Activated CD8-positive, alpha-beta T cell treated with anti-CD3 and anti-CD28 coated beads for 36 hours (primary cell): ENCODE measurements at regions not wholly inside any gene's neighbourhood (a gene's known extent, or its start where the extent isn't known, plus 50 kb on each side); places are given as distances from the start of the nearest gene placed in this dataset.

Source experiments
- ATAC-seq: fragments of 200-7000 bp; cut with Tn5 transposase; one replicate; pipeline ENCODE4 v1.10.0; 2021; ENCODE audit warnings: mild to moderate bottlenecking, moderate library complexity
- CTCF ChIA-PET: fragments of 350-600 bp; sonication (Branson Sonifier 250); formaldehyde crosslinking; loops from one replicate; lab custom pipeline; 2021; ENCODE audit warnings: antibody characterized with exemption; lab: Charles Lee
- POLR2A ChIA-PET: fragments of 350-600 bp; sonication (Branson Sonifier 250); formaldehyde crosslinking; loops from one replicate; lab custom pipeline; 2021; ENCODE audit warnings: antibody characterized with exemption; lab: Charles Lee
- DNase-seq: peaks from one replicate; pipeline ENCODE4 v3.0.0-alpha.2; 2020
- H3K27ac Mint-ChIP-seq: one replicate; pipeline ENCODE4 v1.8.0; 2021; ENCODE audit warnings: mild to moderate bottlenecking, mixed read lengths
- H3K27me3 Mint-ChIP-seq: one replicate; pipeline ENCODE4 v1.8.0; 2021; ENCODE audit warnings: mixed read lengths
- H3K36me3 Mint-ChIP-seq: one replicate; pipeline ENCODE4 v1.8.0; 2021; ENCODE audit warnings: low read depth, mixed read lengths
- H3K4me1 Mint-ChIP-seq: one replicate; pipeline ENCODE4 v1.8.0; 2021; ENCODE audit warnings: low read depth, mixed read lengths
- H3K4me3 Mint-ChIP-seq: one replicate; pipeline ENCODE4 v1.8.0; 2021; ENCODE audit warnings: mild to moderate bottlenecking, moderate library complexity, mixed read lengths
- H3K9me3 Mint-ChIP-seq: one replicate; pipeline ENCODE4 v1.8.0; 2021; ENCODE audit warnings: mixed read lengths
- CTCF ChIP-seq: fragments of 200-600 bp; IDR thresholded peaks from one replicate; pipeline ENCODE4 v1.8.0; 2022; ENCODE audit warnings: antibody characterized with exemption, mild to moderate bottlenecking
- intact Hi-C: fragments of 100-400 bp; cut with micrococcal nuclease; formaldehyde crosslinking; loops from one replicate; pipeline ENCODE4 v1.10.0; 2022

- ATAC-seq (no peak), DNase-seq (no peak)
- no peak overlapping the region for H3K4me3 Mint-ChIP-seq
- no peak for TF ChIP-seq CTCF
- H3K27ac Mint-ChIP-seq = no peak overlapping the region
- H3K9me3 Mint-ChIP-seq = peaks cover 3% of the 10 kb centered on the region
- no peaks in the 10 kb centered on the region for H3K4me1 Mint-ChIP-seq
- H3K27me3 Mint-ChIP-seq = no peaks in the 10 kb centered on the region
- ChIA-PET POLR2A (no interaction called here), CTCF (interaction anchor here (1.0 kb wide), 1 partner anchor 11 kb away, joined by 3 read pairs; no protein-coding TSS in a partner anchor)
- H3K36me3 Mint-ChIP-seq = no peaks in the 10 kb centered on the region
- intact Hi-C loops = no loop called here
These were observed 609.4 kb upstream of the PCDH15 start for GRCh38 chr10:55410415-55410885.

GRCh38 chr10:55404094-55404493, 603.1 kb upstream of the PCDH15 start:
- Mint-ChIP-seq H3K36me3 (no peaks in the 10 kb centered on the region), H3K27me3 (no peaks in the 10 kb centered on the region), H3K27ac (no peak overlapping the region), H3K9me3 (peaks cover 1% of the 10 kb centered on the region), H3K4me3 (no peak overlapping the region), H3K4me1 (no peaks in the 10 kb centered on the region)
- no peak for TF ChIP-seq CTCF
- ATAC-seq = no peak
- ChIA-PET CTCF (no interaction called here), POLR2A (no interaction called here)
- intact Hi-C loops = no loop called here
- DNase-seq = no peak

GRCh38 chr10:55400075-55400849, 599.2 kb upstream of the PCDH15 start:
- ChIA-PET CTCF (no interaction called here), POLR2A (interaction anchor here (0.6 kb wide), 1 partner anchor 476 kb away, joined by 3 read pairs; no protein-coding TSS in a partner anchor)
- Mint-ChIP-seq H3K36me3 (no peaks in the 10 kb centered on the region), H3K27ac (no peak overlapping the region), H3K4me3 (no peak overlapping the region), H3K27me3 (no peaks in the 10 kb centered on the region), H3K4me1 (no peaks in the 10 kb centered on the region), H3K9me3 (peaks cover 1% of the 10 kb centered on the region)
- no peak for ATAC-seq
- no peak for TF ChIP-seq CTCF
- intact Hi-C loops = no loop called here
- DNase-seq = no peak

- ChIA-PET POLR2A (no interaction called here), CTCF (no interaction called here)
- Mint-ChIP-seq H3K36me3 (no peaks in the 10 kb centered on the region), H3K27ac (no peak overlapping the region), H3K4me1 (no peaks in the 10 kb centered on the region), H3K4me3 (no peak overlapping the region), H3K27me3 (no peaks in the 10 kb centered on the region), H3K9me3 (peaks cover 1% of the 10 kb centered on the region)
- DNase-seq (no peak), ATAC-seq (no peak)
- intact Hi-C loops = no loop called here
- no peak for TF ChIP-seq CTCF
These were observed 597.5 kb upstream of the PCDH15 start for GRCh38 chr10:55398497-55398882.

- Mint-ChIP-seq H3K4me1 (no peaks in the 10 kb centered on the region), H3K9me3 (peaks cover 1% of the 10 kb centered on the region), H3K27me3 (no peaks in the 10 kb centered on the region), H3K4me3 (no peak overlapping the region), H3K36me3 (no peaks in the 10 kb centered on the region), H3K27ac (no peak overlapping the region)
- no peak for DNase-seq
- no peak for ATAC-seq
- TF ChIP-seq CTCF = no peak
- intact Hi-C loops = no loop called here
- ChIA-PET CTCF (no interaction called here), POLR2A (no interaction called here)
These were observed 596.9 kb upstream of the PCDH15 start for GRCh38 chr10:55397777-55398496.
